Naive thymus-derived CD4-positive, alpha-beta T cell (primary cell): ENCODE measurements at regions not wholly inside any gene's neighbourhood (a gene's known extent, or its start where the extent isn't known, plus 50 kb on each side); places are given as distances from the start of the nearest gene placed in this dataset.

Experiments used
- ATAC-seq: fragments of 150-1000 bp; cut with Tn5 transposase; 2 replicates; pipeline ENCODE4 v1.10.0; 2021; ENCODE audit warnings: mild to moderate bottlenecking, moderate library complexity
- CTCF ChIA-PET: fragments of 350-600 bp; sonication (Branson Sonifier 250); formaldehyde crosslinking; loops from one replicate; lab custom pipeline; 2021; ENCODE audit warnings: antibody characterized with exemption; lab: Charles Lee
- POLR2A ChIA-PET: fragments of 350-600 bp; sonication (Branson Sonifier 250); formaldehyde crosslinking; loops from one replicate; lab custom pipeline; 2021; ENCODE audit warnings: antibody characterized with exemption, inconsistent platforms; lab: Charles Lee
- DNase-seq, 9 donors: peaks; one replicate each; pipeline versions ENCODE4 v3.0.0 to v3.0.0-alpha.2; 2020 to 2022; ENCODE audit warnings: mixed read lengths in 1 of 9
- H3K27ac ChIP-seq: one replicate; pipeline ENCODE4 v1.7.0; 2013; ENCODE audit warnings: mild to moderate bottlenecking, low read depth, low read length, moderate library complexity
- H3K27me3 ChIP-seq, 2 donors: one replicate each; pipeline ENCODE4 v1.7.0; 2013; ENCODE audit warnings: low read length in 2 of 2, mild to moderate bottlenecking in 2 of 2, moderate library complexity in 2 of 2; ENCODE audit not compliant: control insufficient read depth in 2 of 2, insufficient read depth in 2 of 2
- H3K36me3 ChIP-seq, 3 experiments: 1 replicate in 2 of 3; 2 replicates in 1 of 3; pipeline ENCODE4 v1.7.0; 2013; ENCODE audit warnings: low read length in 3 of 3, mild to moderate bottlenecking in 3 of 3, moderate library complexity in 1 of 3; ENCODE audit not compliant: insufficient read depth in 3 of 3, control insufficient read depth in 2 of 3
- H3K4me1 ChIP-seq, 2 donors: one replicate each; pipeline ENCODE4 v1.7.0; 2013; ENCODE audit warnings: low read length in 2 of 2, mild to moderate bottlenecking in 2 of 2, moderate library complexity in 1 of 2; ENCODE audit not compliant: control insufficient read depth in 2 of 2, insufficient read depth in 2 of 2
- H3K4me3 ChIP-seq: 2 replicates; pipeline ENCODE4 v1.7.0; 2013; ENCODE audit warnings: mild to moderate bottlenecking, low read length
- H3K9me3 ChIP-seq, 3 experiments: 1 replicate in 2 of 3; 2 replicates in 1 of 3; pipeline ENCODE4 v1.7.0; 2013; ENCODE audit warnings: low read length in 3 of 3; ENCODE audit not compliant: control insufficient read depth in 2 of 3
- H3K27ac Mint-ChIP-seq, 9 donors: one replicate each; pipeline ENCODE4 v1.8.0; 2020 to 2022; ENCODE audit warnings: mixed read lengths in 9 of 9, mild to moderate bottlenecking in 8 of 9, moderate library complexity in 5 of 9, inconsistent platforms in 2 of 9
- H3K27me3 Mint-ChIP-seq, 5 donors: one replicate each; pipeline ENCODE4 v1.8.0; 2021 to 2022; ENCODE audit warnings: mixed read lengths in 5 of 5, mild to moderate bottlenecking in 1 of 5
- H3K36me3 Mint-ChIP-seq, 5 donors: one replicate each; pipeline ENCODE4 v1.8.0; 2020 to 2022; ENCODE audit warnings: mixed read lengths in 5 of 5, mild to moderate bottlenecking in 3 of 5, inconsistent platforms in 1 of 5
- H3K4me1 Mint-ChIP-seq, 7 donors: one replicate each; pipeline ENCODE4 v1.8.0; 2020 to 2022; ENCODE audit warnings: mixed read lengths in 7 of 7, mild to moderate bottlenecking in 3 of 7, inconsistent platforms in 1 of 7
- H3K4me3 Mint-ChIP-seq, 10 donors: one replicate each; pipeline ENCODE4 v1.8.0; 2020 to 2022; ENCODE audit warnings: mild to moderate bottlenecking in 10 of 10, mixed read lengths in 10 of 10, moderate library complexity in 6 of 10, inconsistent platforms in 2 of 10
- H3K9me3 Mint-ChIP-seq, 11 donors: one replicate each; pipeline ENCODE4 v1.8.0; 2020 to 2022; ENCODE audit warnings: mixed read lengths in 11 of 11, mild to moderate bottlenecking in 4 of 11, inconsistent platforms in 1 of 11, moderate library complexity in 1 of 11
- intact Hi-C, 2 donors: fragments of 100-400 bp; cut with micrococcal nuclease; formaldehyde crosslinking; loops; one replicate each; pipeline ENCODE4 v1.15.1; 2023

DNA sequence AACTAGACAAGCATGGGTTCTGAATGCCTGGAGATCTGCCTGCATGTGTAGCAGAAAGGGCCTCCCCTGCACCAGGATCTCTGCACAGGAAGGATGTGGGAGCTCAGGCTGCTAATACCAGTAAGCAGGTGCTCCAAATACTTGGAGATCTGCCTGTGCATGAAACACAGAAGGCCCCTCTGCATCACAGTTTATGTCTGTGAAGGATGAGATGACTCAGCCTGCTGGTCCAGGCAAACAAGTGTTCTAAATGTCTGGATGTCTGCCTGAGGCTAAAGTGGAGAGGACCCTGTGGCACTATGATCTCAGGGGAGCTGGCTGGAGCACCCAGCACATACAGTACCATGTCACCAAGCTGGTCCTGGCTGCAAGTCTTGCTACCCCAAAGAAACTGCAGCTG, 678.8 kb downstream of the MCTP2 start:
- H3K27me3 Mint-ChIP-seq: peaks cover 0 to 4% (median 0%) of the 10 kb centered on the region in 5 donors
- Histone ChIP-seq H3K4me1 (no peaks in the 10 kb centered on the region), H3K9me3 (peaks cover 0 to 9% (median 0%) of the 10 kb centered on the region in 3 experiments), H3K27ac (no peak overlapping the region), H3K36me3 (no peaks in the 10 kb centered on the region), H3K4me3 (no peak overlapping the region), H3K27me3 (no peaks in the 10 kb centered on the region)
- POLR2A ChIA-PET: no interaction called here
- DNase-seq: no peak
- intact Hi-C loops: no loop called here
- ATAC-seq: no peak
- H3K9me3 Mint-ChIP-seq: peaks cover 0 to 31% (median 7%) of the 10 kb centered on the region in 11 donors
- H3K36me3 Mint-ChIP-seq: no peaks in the 10 kb centered on the region
- CTCF ChIA-PET: no interaction called here
- H3K4me1 Mint-ChIP-seq: no peaks in the 10 kb centered on the region
- no peak overlapping the region for H3K4me3 Mint-ChIP-seq
- H3K27ac Mint-ChIP-seq: no peak overlapping the region

DNA sequence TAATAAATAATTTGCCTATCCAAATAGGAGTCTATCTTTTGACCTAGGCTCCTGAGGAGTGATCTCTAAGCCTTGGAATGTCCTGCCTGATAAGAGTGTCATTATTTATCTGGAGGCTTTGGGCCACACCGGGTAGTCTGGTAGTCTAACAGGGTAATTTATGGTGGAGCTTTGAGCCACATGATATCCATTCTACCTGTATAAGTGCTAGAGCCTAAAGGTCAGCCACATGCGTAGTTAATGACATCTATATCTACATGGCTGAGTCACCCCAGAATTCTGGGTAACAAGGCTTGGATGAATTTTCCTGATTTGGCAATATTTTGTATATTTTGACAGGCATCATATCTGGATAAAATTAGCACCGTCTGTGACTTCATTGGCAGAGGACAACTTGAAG, 681.4 kb downstream of the MCTP2 start:
- no peaks in the 10 kb centered on the region for H3K36me3 Mint-ChIP-seq
- Histone ChIP-seq H3K36me3 (no peaks in the 10 kb centered on the region), H3K9me3 (peaks cover 0 to 9% (median 0%) of the 10 kb centered on the region in 3 experiments), H3K27me3 (no peaks in the 10 kb centered on the region), H3K4me1 (no peaks in the 10 kb centered on the region), H3K27ac (no peak overlapping the region), H3K4me3 (no peak overlapping the region)
- peaks cover 0 to 28% (median 7%) of the 10 kb centered on the region in 11 donors for H3K9me3 Mint-ChIP-seq
- peaks cover 0 to 10% (median 0%) of the 10 kb centered on the region in 5 donors for H3K27me3 Mint-ChIP-seq
- no peak overlapping the region for H3K27ac Mint-ChIP-seq
- peaks cover 0 to 2% (median 0%) of the 10 kb centered on the region in 7 donors for H3K4me1 Mint-ChIP-seq
- no peak for ATAC-seq
- ChIA-PET CTCF (no interaction called here), POLR2A (no interaction called here)
- H3K4me3 Mint-ChIP-seq: no peak overlapping the region
- intact Hi-C loops: no loop called here
- no peak for DNase-seq

DNA sequence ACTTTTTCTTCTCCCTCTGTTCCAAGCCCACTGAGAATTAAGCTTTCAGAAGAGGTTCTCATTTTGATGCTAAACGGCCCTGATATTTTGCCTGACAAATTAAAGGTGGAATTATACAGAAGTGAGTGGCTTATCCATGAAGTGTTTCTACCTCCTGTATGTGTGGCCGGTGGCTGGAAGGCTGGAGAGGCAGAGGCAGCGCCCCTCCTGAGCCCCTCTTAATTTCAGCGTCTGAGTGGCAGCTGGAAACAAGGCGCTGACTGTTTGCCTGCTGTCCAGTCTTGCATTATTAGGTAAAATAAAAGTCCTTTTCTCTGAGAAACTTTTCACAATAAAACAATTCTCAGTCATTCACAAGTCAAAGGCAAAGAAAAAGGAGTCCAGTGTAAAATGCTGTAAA, 685.7 kb downstream of the MCTP2 start:
- H3K27me3 Mint-ChIP-seq: peaks cover 0 to 10% (median 0%) of the 10 kb centered on the region in 5 donors
- H3K36me3 Mint-ChIP-seq: no peaks in the 10 kb centered on the region
- ChIA-PET CTCF (no interaction called here), POLR2A (no interaction called here)
- H3K4me3 Mint-ChIP-seq: no peak overlapping the region
- H3K4me3 ChIP-seq: no peak overlapping the region
- no peaks in the 10 kb centered on the region for H3K9me3 ChIP-seq
- no peak overlapping the region for H3K27ac ChIP-seq
- no peaks in the 10 kb centered on the region for H3K27me3 ChIP-seq
- no peak for ATAC-seq
- H3K36me3 ChIP-seq: no peaks in the 10 kb centered on the region
- intact Hi-C loops: no loop called here
- H3K4me1 ChIP-seq: no peaks in the 10 kb centered on the region
- H3K27ac Mint-ChIP-seq: no peak overlapping the region
- no peak for DNase-seq
- peaks cover 0 to 2% (median 0%) of the 10 kb centered on the region in 7 donors for H3K4me1 Mint-ChIP-seq
- peaks cover 0 to 21% (median 0%) of the 10 kb centered on the region in 11 donors for H3K9me3 Mint-ChIP-seq

DNA sequence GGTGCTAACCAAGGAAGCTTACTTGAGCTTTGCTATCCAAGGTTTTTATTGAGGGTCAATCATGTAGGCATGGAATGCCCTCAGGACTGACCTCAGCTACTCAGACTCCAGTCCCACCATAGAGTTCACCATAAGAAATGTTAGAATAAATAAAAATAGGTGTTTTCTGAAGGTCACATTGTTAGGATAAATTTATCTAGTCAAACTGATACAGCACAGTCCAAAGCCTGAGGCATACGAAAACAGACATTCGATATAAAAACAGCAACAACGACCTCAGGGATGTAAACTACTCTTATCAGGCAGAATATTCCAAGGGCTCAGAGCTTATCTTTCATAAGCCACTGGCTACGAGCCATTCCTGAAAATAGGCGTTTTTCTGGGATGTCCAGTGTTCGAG, 690.6 kb downstream of the MCTP2 start:
- Mint-ChIP-seq H3K36me3 (no peaks in the 10 kb centered on the region), H3K27me3 (peaks cover 0 to 10% (median 4%) of the 10 kb centered on the region in 5 donors), H3K4me1 (no peaks in the 10 kb centered on the region), H3K4me3 (no peak overlapping the region), H3K9me3 (peaks cover 0 to 6% (median 2%) of the 10 kb centered on the region in 11 donors), H3K27ac (no peak overlapping the region)
- Histone ChIP-seq H3K4me1 (no peaks in the 10 kb centered on the region), H3K36me3 (no peaks in the 10 kb centered on the region), H3K9me3 (no peaks in the 10 kb centered on the region), H3K27me3 (no peaks in the 10 kb centered on the region), H3K4me3 (no peak overlapping the region), H3K27ac (no peak overlapping the region)
- DNase-seq (no peak), ATAC-seq (no peak)
- ChIA-PET CTCF (no interaction called here), POLR2A (no interaction called here)
- intact Hi-C loops: no loop called here

DNA sequence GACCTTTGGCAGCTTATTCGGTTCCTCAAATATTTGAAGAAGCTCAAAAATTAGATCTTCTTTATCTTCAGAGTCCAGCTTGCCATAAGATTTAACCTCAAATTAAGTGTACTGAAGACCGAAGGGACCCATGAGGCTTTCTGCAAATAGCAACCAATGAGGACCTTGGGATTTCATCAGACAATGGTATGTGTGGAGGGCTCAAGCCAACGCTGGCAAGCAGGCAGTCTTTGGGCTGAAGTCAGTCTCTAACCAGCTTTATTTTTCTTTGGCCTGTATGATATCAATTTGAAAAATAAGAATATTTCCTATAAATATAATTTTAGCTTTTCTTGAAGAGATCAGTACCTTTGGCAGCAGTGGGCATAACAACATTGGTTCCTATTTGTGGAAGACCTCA, 692.7 kb downstream of the MCTP2 start:
- no peak overlapping the region for H3K4me3 Mint-ChIP-seq
- Histone ChIP-seq H3K27ac (no peak overlapping the region), H3K4me3 (no peak overlapping the region), H3K9me3 (no peaks in the 10 kb centered on the region), H3K36me3 (no peaks in the 10 kb centered on the region), H3K27me3 (no peaks in the 10 kb centered on the region), H3K4me1 (no peaks in the 10 kb centered on the region)
- CTCF ChIA-PET: no interaction called here
- ATAC-seq: no peak
- POLR2A ChIA-PET: no interaction called here
- peaks cover 0 to 6% (median 2%) of the 10 kb centered on the region in 11 donors for H3K9me3 Mint-ChIP-seq
- intact Hi-C loops: no loop called here
- H3K4me1 Mint-ChIP-seq: no peaks in the 10 kb centered on the region
- H3K36me3 Mint-ChIP-seq: no peaks in the 10 kb centered on the region
- DNase-seq: no peak
- H3K27ac Mint-ChIP-seq: no peak overlapping the region
- H3K27me3 Mint-ChIP-seq: peaks cover 0 to 16% (median 8%) of the 10 kb centered on the region in 5 donors

DNA sequence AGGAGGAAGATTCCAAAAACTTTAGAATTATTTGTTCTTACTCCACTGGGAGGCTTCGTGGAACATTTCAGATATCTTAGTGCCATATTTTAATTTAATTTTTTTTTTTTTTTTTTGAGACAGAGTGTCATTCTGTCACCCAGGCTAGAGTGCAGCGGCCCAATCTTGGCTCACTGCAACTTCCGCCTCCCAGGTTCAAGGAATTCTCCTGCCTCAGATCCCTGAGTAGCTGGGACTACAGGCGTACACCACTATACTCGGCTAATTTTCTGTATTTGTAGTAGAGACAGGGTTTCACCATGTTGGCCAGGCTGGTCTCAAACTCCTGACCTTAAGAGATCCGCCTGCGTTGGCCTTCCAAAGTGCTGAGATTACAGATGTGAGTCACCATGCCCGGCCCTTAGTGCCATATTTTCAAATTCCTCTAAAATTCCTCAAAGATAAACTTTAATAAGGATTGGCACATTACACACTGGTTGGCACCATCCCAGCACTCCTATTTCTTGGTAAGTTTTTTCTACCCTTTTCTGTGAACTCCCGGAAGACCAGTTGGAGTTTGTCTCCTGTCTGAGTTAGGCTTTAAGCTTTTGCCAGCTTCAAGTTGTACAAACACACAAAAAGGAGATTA, 693.7 kb downstream of the MCTP2 start:
- Histone ChIP-seq H3K36me3 (no peaks in the 10 kb centered on the region), H3K4me3 (no peak overlapping the region), H3K4me1 (no peaks in the 10 kb centered on the region), H3K27me3 (no peaks in the 10 kb centered on the region), H3K27ac (no peak overlapping the region), H3K9me3 (no peaks in the 10 kb centered on the region)
- H3K9me3 Mint-ChIP-seq: peaks cover 0 to 8% (median 4%) of the 10 kb centered on the region in 11 donors
- no peaks in the 10 kb centered on the region for H3K4me1 Mint-ChIP-seq
- H3K4me3 Mint-ChIP-seq: no peak overlapping the region
- H3K27me3 Mint-ChIP-seq: peaks cover 0 to 16% (median 12%) of the 10 kb centered on the region in 5 donors
- H3K36me3 Mint-ChIP-seq: no peaks in the 10 kb centered on the region
- H3K27ac Mint-ChIP-seq: no peak overlapping the region
- ChIA-PET CTCF (no interaction called here), POLR2A (no interaction called here)
- no peak for ATAC-seq
- no peak for DNase-seq
- intact Hi-C loops: no loop called here

DNA sequence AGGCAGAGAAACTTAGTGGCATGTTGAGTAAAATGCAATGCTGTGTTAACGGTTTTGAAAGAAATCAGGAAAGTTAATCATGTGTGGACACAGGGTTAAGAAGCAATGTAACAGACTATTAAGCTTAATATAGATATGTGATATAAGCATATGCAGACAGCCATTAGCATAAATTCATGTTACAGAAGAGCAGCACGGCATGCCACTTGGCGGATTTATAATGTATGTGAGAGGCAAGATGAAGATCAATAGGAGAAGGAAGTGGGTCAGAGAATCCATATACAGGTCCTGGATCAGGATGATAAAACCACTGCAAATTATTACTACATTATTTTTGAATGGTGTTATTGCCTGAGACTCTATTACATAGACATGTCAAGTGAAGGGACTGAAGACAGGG, 694.3 kb downstream of the MCTP2 start:
- intact Hi-C loops: no loop called here
- Mint-ChIP-seq H3K36me3 (no peaks in the 10 kb centered on the region), H3K27me3 (peaks cover 0 to 16% (median 13%) of the 10 kb centered on the region in 5 donors), H3K4me3 (no peak overlapping the region), H3K4me1 (no peaks in the 10 kb centered on the region), H3K9me3 (peaks cover 0 to 9% (median 4%) of the 10 kb centered on the region in 11 donors), H3K27ac (no peak overlapping the region)
- H3K4me1 ChIP-seq: no peaks in the 10 kb centered on the region
- ATAC-seq (no peak), DNase-seq (no peak)
- H3K27ac ChIP-seq: no peak overlapping the region
- H3K27me3 ChIP-seq: no peaks in the 10 kb centered on the region
- ChIA-PET POLR2A (no interaction called here), CTCF (no interaction called here)
- no peak overlapping the region for H3K4me3 ChIP-seq
- no peaks in the 10 kb centered on the region for H3K9me3 ChIP-seq
- H3K36me3 ChIP-seq: no peaks in the 10 kb centered on the region
